ENCODE measurements at regions not wholly inside any gene's neighbourhood (a gene's known extent, or its start where the extent isn't known, plus 50 kb on each side); places are given as distances from the start of the nearest gene placed in this dataset.
"Not testable (repeated sequence)": the region's sequence is repeated elsewhere in the genome, so short reads cannot be mapped to it uniquely, and the experiment has no call there.

GRCh38 chr13:54513254-54513653 lies 1484.6 kb downstream of the OLFM4 start:
- Histone ChIP-seq H3K4me3 (ENCODE audit: low read depth, low read length) (no peak overlapping the region), H3K27me3 (no peaks in the 10 kb centered on the region), H3K4me1 (no peaks in the 10 kb centered on the region), H3K9me3 (no peaks in the 10 kb centered on the region), H3K36me3 (no peaks in the 10 kb centered on the region)
- DNase-seq: no peak
- no peak for TF ChIP-seq CTCF (IDR thresholded peaks at IDR 0.05; ENCODE audit: low read depth, low read length)

- DNase-seq: no peak
- no peak overlapping the region for H3K4me3 ChIP-seq (ENCODE audit: low read depth, low read length)
- H3K36me3 ChIP-seq: no peaks in the 10 kb centered on the region
- no peaks in the 10 kb centered on the region for H3K9me3 ChIP-seq
- no peaks in the 10 kb centered on the region for H3K27me3 ChIP-seq
- peak; percentile 22; the same call in 1 of the 2 replicates for TF ChIP-seq CTCF (IDR thresholded peaks at IDR 0.05; ENCODE audit: low read depth, low read length)
- no peaks in the 10 kb centered on the region for H3K4me1 ChIP-seq
These were observed 1507.5 kb downstream of the OLFM4 start for GRCh38 chr13:54536112-54536511.

- no peak for DNase-seq
- H3K4me1 ChIP-seq: no peaks in the 10 kb centered on the region
- no peaks in the 10 kb centered on the region for H3K9me3 ChIP-seq
- no peak overlapping the region for H3K4me3 ChIP-seq (ENCODE audit: low read depth, low read length)
- H3K36me3 ChIP-seq: no peaks in the 10 kb centered on the region
- TF ChIP-seq CTCF (IDR thresholded peaks at IDR 0.05; ENCODE audit: low read depth, low read length): no peak
- no peaks in the 10 kb centered on the region for H3K27me3 ChIP-seq
These were observed 1534.7 kb downstream of the OLFM4 start for GRCh38 chr13:54563286-54563685.

- H3K36me3 ChIP-seq; H3K4me1 ChIP-seq; DNase-seq; H3K4me3 ChIP-seq (ENCODE audit: low read depth, low read length); H3K27me3 ChIP-seq; H3K9me3 ChIP-seq: not testable (repeated sequence)
These were observed 1543.4 kb downstream of the OLFM4 start for GRCh38 chr13:54572037-54572436.

GRCh38 chr13:54573186-54573585 lies 1544.6 kb downstream of the OLFM4 start:
- no peak for DNase-seq
- H3K9me3 ChIP-seq: no peaks in the 10 kb centered on the region
- TF ChIP-seq CTCF (IDR thresholded peaks at IDR 0.05; ENCODE audit: low read depth, low read length): no peak
- H3K4me1 ChIP-seq: no peaks in the 10 kb centered on the region
- no peaks in the 10 kb centered on the region for H3K27me3 ChIP-seq
- H3K36me3 ChIP-seq: no peaks in the 10 kb centered on the region
- no peak overlapping the region for H3K4me3 ChIP-seq (ENCODE audit: low read depth, low read length)

- no peaks in the 10 kb centered on the region for H3K27me3 ChIP-seq
- H3K4me3 ChIP-seq (ENCODE audit: low read depth, low read length): no peak overlapping the region
- no peaks in the 10 kb centered on the region for H3K9me3 ChIP-seq
- no peak for DNase-seq
- no peaks in the 10 kb centered on the region for H3K4me1 ChIP-seq
- no peak for TF ChIP-seq CTCF (IDR thresholded peaks at IDR 0.05; ENCODE audit: low read depth, low read length)
- no peaks in the 10 kb centered on the region for H3K36me3 ChIP-seq
These were observed 1546.2 kb downstream of the OLFM4 start for GRCh38 chr13:54574791-54575190.

GRCh38 chr13:54591540-54591939 lies 1562.9 kb downstream of the OLFM4 start:
- no peak overlapping the region for H3K4me3 ChIP-seq (ENCODE audit: low read depth, low read length)
- no peak for TF ChIP-seq CTCF (IDR thresholded peaks at IDR 0.05; ENCODE audit: low read depth, low read length)
- no peaks in the 10 kb centered on the region for H3K27me3 ChIP-seq
- H3K36me3 ChIP-seq: no peaks in the 10 kb centered on the region
- no peak for DNase-seq
- no peaks in the 10 kb centered on the region for H3K9me3 ChIP-seq
- no peaks in the 10 kb centered on the region for H3K4me1 ChIP-seq
